Adrenal gland (tissue), 5 donors: ENCODE measurements at regions not wholly inside any gene's neighbourhood (a gene's known extent, or its start where the extent isn't known, plus 50 kb on each side); places are given as distances from the start of the nearest gene placed in this dataset.

ENCODE experiments used
- CTCF ChIP-seq, 6 experiments: fragments of 450-650 bp in 4 of 6; fragments of 200-600 bp in 2 of 6; sonication (generic) in 1 of 6; IDR thresholded peaks; 1 replicate in 5 of 6; 2 replicates in 1 of 6; pipeline versions ENCODE4 v1.5.1 to v1.8.0; 2016 to 2021; ENCODE audit warnings: antibody characterized with exemption in 6 of 6, mild to moderate bottlenecking in 2 of 6, moderate library complexity in 1 of 6
- POLR2A ChIP-seq, 2 donors: fragments of 450-650 bp; IDR thresholded peaks; one replicate each; pipeline ENCODE4 v1.6.1; 2017; ENCODE audit warnings: antibody characterized with exemption in 2 of 2, mild to moderate bottlenecking in 2 of 2, moderate library complexity in 1 of 2
- donor health status: DM: no; HTN: no; CAD: no.

GRCh38 chr11:127804747-127805400 lies 782.5 kb downstream of the ETS1 start:
- TF ChIP-seq CTCF (IDR thresholded peaks at IDR 0.05): no peak
- no peak for TF ChIP-seq POLR2A (IDR thresholded peaks at IDR 0.05)
